WTC11 (cell line): ENCODE measurements at regions not wholly inside any gene's neighbourhood (a gene's known extent, or its start where the extent isn't known, plus 50 kb on each side); places are given as distances from the start of the nearest gene placed in this dataset.

Experiments used
- ATAC-seq: fragments of 200-7000 bp; cut with Tn5 transposase; 2 replicates; pipeline ENCODE4 v1.10.0; 2021; ENCODE audit warnings: mild to moderate bottlenecking, moderate library complexity
- CTCF ChIA-PET: fragments of 300-600 bp; sonication (Branson Sonifier 250); formaldehyde crosslinking; loops from one replicate; lab custom pipeline; 2021; ENCODE audit warnings: antibody characterized with exemption; lab: Charles Lee
- POLR2A ChIA-PET: fragments of 350-600 bp; sonication (Branson Sonifier 250); formaldehyde crosslinking; loops from one replicate; lab custom pipeline; 2021; ENCODE audit warnings: antibody characterized with exemption; lab: Charles Lee
- DNase-seq: peaks from one replicate; pipeline ENCODE4 v3.0.0; 2021; ENCODE audit warnings: low spot score
- H3K27ac Mint-ChIP-seq: 2 replicates; pipeline ENCODE4 v1.8.0; 2021; ENCODE audit warnings: mixed read lengths
- H3K27me3 Mint-ChIP-seq: 2 replicates; pipeline ENCODE4 v1.8.0; 2021; ENCODE audit warnings: low read depth, mild to moderate bottlenecking, moderate library complexity, mixed read lengths
- H3K36me3 Mint-ChIP-seq: 2 replicates; pipeline ENCODE4 v1.8.0; 2021; ENCODE audit warnings: mixed read lengths
- H3K4me1 Mint-ChIP-seq: 2 replicates; pipeline ENCODE4 v1.8.0; 2022; ENCODE audit warnings: mixed read lengths
- H3K4me3 Mint-ChIP-seq: 2 replicates; pipeline ENCODE4 v1.8.0; 2021; ENCODE audit warnings: mild to moderate bottlenecking, moderate library complexity, mixed read lengths
- H3K9me3 Mint-ChIP-seq: 2 replicates; pipeline ENCODE4 v1.8.0; 2021; ENCODE audit warnings: mixed read lengths
- CBFB ChIP-seq: sonication (generic); formaldehyde crosslinking; IDR thresholded peaks from 2 replicates; pipeline ENCODE4 v1.8.1; 2022; ENCODE audit warnings: mild to moderate bottlenecking, low read depth, missing genetic modification reagents
- JAZF1 ChIP-seq: fragments of 250-450 bp; sonication (Bioruptor Pico); IDR thresholded peaks from 2 replicates; pipeline ENCODE4 v1.9.0; 2021; ENCODE audit warnings: moderate library complexity, mild to moderate bottlenecking, inconsistent platforms
- NFYB ChIP-seq: sonication (generic); formaldehyde crosslinking; conservative IDR thresholded peaks from 2 replicates; pipeline ENCODE4 v1.8.0; 2022; ENCODE audit warnings: low read depth, missing genetic modification reagents
- RORB ChIP-seq: fragments of 250-450 bp; sonication (Bioruptor Pico); IDR thresholded peaks from 2 replicates; pipeline ENCODE4 v1.9.0; 2021; ENCODE audit warnings: mild to moderate bottlenecking
- SMAD4 ChIP-seq: sonication (generic); formaldehyde crosslinking; IDR thresholded peaks from 2 replicates; pipeline ENCODE4 v1.8.0; 2022; ENCODE audit warnings: mild to moderate bottlenecking, missing genetic modification reagents
- TF ChIP-seq, protein P1 (sequence below): sonication (generic); formaldehyde crosslinking; IDR thresholded peaks from 2 replicates; pipeline ENCODE4 v1.8.0; 2023; ENCODE audit warnings: mild to moderate bottlenecking, missing genetic modification reagents
- TF ChIP-seq, protein P2 (sequence below): fragments of 200-600 bp; IDR thresholded peaks from 2 replicates; pipeline ENCODE4 v1.8.0; 2022; ENCODE audit warnings: antibody characterized with exemption
- TF ChIP-seq, protein P3 (sequence below): fragments of 250-450 bp; sonication (Bioruptor Pico); IDR thresholded peaks from 2 replicates; pipeline ENCODE4 v1.9.0; 2021; ENCODE audit warnings: mild to moderate bottlenecking, borderline replicate concordance
- TF ChIP-seq, protein P4 (sequence below): fragments of 250-450 bp; sonication (Bioruptor Pico); IDR thresholded peaks from 2 replicates; pipeline ENCODE4 v1.9.0; 2021; ENCODE audit warnings: mild to moderate bottlenecking
- TF ChIP-seq, protein P5 (sequence below): sonication (generic); formaldehyde crosslinking; IDR thresholded peaks from 2 replicates; pipeline ENCODE4 v1.8.1; 2023; ENCODE audit warnings: mild to moderate bottlenecking, missing genetic modification reagents
- TF ChIP-seq, protein P6 (sequence below): sonication (generic); formaldehyde crosslinking; IDR thresholded peaks from 2 replicates; pipeline ENCODE4 v1.8.1; 2022; ENCODE audit warnings: mild to moderate bottlenecking, moderate library complexity, missing genetic modification reagents

DNA sequence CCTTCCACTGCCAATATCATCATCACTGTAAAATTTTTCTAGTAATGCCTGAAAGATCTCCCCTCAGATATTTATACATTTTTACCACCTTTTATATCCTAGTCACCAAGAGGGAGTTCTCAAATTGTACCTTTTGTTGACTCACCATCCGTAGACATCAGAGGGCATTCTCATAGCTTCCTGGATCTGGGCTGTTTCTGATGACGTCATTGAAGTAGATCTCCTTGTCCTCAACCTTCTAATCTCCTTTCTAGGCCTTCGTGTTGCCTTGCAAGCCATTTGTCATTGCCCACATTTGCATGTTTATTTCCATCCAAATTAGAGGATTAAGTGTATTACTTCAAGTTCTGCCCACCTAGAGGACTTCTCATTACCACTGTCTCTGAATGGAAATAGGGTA, 193.4 kb upstream of the NRXN1 start:
- ChIA-PET POLR2A (no interaction called here), CTCF (no interaction called here)
- Mint-ChIP-seq H3K4me3 (no peak overlapping the region), H3K4me1 (peaks cover 4% of the 10 kb centered on the region), H3K27ac (no peak overlapping the region), H3K9me3 (peaks cover 4% of the 10 kb centered on the region; the same call in 1 of the 2 replicates), H3K27me3 (no peaks in the 10 kb centered on the region), H3K36me3 (no peaks in the 10 kb centered on the region)
- ATAC-seq (no peak), DNase-seq (no peak)
- no peak for TF ChIP-seq SMAD4
- TF ChIP-seq, protein P1, sequence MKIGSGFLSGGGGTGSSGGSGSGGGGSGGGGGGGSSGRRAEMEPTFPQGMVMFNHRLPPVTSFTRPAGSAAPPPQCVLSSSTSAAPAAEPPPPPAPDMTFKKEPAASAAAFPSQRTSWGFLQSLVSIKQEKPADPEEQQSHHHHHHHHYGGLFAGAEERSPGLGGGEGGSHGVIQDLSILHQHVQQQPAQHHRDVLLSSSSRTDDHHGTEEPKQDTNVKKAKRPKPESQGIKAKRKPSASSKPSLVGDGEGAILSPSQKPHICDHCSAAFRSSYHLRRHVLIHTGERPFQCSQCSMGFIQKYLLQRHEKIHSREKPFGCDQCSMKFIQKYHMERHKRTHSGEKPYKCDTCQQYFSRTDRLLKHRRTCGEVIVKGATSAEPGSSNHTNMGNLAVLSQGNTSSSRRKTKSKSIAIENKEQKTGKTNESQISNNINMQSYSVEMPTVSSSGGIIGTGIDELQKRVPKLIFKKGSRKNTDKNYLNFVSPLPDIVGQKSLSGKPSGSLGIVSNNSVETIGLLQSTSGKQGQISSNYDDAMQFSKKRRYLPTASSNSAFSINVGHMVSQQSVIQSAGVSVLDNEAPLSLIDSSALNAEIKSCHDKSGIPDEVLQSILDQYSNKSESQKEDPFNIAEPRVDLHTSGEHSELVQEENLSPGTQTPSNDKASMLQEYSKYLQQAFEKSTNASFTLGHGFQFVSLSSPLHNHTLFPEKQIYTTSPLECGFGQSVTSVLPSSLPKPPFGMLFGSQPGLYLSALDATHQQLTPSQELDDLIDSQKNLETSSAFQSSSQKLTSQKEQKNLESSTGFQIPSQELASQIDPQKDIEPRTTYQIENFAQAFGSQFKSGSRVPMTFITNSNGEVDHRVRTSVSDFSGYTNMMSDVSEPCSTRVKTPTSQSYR (CRISPR knock-in tag): no peak
- TF ChIP-seq, protein P2, sequence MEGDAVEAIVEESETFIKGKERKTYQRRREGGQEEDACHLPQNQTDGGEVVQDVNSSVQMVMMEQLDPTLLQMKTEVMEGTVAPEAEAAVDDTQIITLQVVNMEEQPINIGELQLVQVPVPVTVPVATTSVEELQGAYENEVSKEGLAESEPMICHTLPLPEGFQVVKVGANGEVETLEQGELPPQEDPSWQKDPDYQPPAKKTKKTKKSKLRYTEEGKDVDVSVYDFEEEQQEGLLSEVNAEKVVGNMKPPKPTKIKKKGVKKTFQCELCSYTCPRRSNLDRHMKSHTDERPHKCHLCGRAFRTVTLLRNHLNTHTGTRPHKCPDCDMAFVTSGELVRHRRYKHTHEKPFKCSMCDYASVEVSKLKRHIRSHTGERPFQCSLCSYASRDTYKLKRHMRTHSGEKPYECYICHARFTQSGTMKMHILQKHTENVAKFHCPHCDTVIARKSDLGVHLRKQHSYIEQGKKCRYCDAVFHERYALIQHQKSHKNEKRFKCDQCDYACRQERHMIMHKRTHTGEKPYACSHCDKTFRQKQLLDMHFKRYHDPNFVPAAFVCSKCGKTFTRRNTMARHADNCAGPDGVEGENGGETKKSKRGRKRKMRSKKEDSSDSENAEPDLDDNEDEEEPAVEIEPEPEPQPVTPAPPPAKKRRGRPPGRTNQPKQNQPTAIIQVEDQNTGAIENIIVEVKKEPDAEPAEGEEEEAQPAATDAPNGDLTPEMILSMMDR: no peak
- TF ChIP-seq, protein P3, sequence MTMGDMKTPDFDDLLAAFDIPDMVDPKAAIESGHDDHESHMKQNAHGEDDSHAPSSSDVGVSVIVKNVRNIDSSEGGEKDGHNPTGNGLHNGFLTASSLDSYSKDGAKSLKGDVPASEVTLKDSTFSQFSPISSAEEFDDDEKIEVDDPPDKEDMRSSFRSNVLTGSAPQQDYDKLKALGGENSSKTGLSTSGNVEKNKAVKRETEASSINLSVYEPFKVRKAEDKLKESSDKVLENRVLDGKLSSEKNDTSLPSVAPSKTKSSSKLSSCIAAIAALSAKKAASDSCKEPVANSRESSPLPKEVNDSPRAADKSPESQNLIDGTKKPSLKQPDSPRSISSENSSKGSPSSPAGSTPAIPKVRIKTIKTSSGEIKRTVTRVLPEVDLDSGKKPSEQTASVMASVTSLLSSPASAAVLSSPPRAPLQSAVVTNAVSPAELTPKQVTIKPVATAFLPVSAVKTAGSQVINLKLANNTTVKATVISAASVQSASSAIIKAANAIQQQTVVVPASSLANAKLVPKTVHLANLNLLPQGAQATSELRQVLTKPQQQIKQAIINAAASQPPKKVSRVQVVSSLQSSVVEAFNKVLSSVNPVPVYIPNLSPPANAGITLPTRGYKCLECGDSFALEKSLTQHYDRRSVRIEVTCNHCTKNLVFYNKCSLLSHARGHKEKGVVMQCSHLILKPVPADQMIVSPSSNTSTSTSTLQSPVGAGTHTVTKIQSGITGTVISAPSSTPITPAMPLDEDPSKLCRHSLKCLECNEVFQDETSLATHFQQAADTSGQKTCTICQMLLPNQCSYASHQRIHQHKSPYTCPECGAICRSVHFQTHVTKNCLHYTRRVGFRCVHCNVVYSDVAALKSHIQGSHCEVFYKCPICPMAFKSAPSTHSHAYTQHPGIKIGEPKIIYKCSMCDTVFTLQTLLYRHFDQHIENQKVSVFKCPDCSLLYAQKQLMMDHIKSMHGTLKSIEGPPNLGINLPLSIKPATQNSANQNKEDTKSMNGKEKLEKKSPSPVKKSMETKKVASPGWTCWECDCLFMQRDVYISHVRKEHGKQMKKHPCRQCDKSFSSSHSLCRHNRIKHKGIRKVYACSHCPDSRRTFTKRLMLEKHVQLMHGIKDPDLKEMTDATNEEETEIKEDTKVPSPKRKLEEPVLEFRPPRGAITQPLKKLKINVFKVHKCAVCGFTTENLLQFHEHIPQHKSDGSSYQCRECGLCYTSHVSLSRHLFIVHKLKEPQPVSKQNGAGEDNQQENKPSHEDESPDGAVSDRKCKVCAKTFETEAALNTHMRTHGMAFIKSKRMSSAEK (CRISPR knock-in tag): no peak
- no peak for TF ChIP-seq JAZF1 (CRISPR knock-in tag)
- no peak for TF ChIP-seq NFYB (CRISPR knock-in tag)

DNA sequence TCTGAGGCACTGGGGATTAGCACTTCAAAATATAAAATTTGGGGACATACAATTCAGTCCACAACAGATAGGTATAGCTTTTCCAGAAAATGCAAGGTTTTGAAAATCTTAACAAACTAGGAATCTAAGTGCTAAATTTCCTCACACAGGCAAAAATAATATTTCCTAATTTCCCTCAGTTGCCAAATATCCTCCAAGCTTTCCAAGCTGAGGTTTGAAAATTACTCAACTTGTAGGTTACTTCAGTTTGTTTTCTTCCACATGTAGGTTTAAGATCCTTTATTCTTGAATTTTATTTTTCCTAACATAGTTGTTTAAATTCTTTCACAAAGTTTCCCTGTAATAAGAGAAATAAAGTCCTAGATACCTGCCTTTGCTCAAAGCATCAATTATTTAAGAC, 192.9 kb upstream of the NRXN1 start:
- CTCF ChIA-PET: no interaction called here
- POLR2A ChIA-PET: no interaction called here
- Mint-ChIP-seq H3K4me3 (no peak overlapping the region), H3K4me1 (peaks cover 9% of the 10 kb centered on the region), H3K36me3 (no peaks in the 10 kb centered on the region), H3K9me3 (peaks cover 4% of the 10 kb centered on the region; the same call in 1 of the 2 replicates), H3K27ac (no peak overlapping the region), H3K27me3 (no peaks in the 10 kb centered on the region)
- DNase-seq (no peak), ATAC-seq (no peak)
- TF ChIP-seq, protein P4, sequence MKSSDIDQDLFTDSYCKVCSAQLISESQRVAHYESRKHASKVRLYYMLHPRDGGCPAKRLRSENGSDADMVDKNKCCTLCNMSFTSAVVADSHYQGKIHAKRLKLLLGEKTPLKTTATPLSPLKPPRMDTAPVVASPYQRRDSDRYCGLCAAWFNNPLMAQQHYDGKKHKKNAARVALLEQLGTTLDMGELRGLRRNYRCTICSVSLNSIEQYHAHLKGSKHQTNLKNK (CRISPR knock-in tag): no peak
- no peak for TF ChIP-seq CBFB
- no peak for TF ChIP-seq NFYB (CRISPR knock-in tag)
- TF ChIP-seq, protein P5, sequence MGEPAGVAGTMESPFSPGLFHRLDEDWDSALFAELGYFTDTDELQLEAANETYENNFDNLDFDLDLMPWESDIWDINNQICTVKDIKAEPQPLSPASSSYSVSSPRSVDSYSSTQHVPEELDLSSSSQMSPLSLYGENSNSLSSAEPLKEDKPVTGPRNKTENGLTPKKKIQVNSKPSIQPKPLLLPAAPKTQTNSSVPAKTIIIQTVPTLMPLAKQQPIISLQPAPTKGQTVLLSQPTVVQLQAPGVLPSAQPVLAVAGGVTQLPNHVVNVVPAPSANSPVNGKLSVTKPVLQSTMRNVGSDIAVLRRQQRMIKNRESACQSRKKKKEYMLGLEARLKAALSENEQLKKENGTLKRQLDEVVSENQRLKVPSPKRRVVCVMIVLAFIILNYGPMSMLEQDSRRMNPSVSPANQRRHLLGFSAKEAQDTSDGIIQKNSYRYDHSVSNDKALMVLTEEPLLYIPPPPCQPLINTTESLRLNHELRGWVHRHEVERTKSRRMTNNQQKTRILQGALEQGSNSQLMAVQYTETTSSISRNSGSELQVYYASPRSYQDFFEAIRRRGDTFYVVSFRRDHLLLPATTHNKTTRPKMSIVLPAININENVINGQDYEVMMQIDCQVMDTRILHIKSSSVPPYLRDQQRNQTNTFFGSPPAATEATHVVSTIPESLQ (CRISPR knock-in tag): no peak
- TF ChIP-seq, protein P6, sequence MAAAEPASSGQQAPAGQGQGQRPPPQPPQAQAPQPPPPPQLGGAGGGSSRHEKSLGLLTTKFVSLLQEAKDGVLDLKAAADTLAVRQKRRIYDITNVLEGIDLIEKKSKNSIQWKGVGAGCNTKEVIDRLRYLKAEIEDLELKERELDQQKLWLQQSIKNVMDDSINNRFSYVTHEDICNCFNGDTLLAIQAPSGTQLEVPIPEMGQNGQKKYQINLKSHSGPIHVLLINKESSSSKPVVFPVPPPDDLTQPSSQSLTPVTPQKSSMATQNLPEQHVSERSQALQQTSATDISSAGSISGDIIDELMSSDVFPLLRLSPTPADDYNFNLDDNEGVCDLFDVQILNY: no peak
- TF ChIP-seq RORB (CRISPR knock-in tag): no peak
